ENCODE measurements at regions not wholly inside any gene's neighbourhood (a gene's known extent, or its start where the extent isn't known, plus 50 kb on each side); places are given as distances from the start of the nearest gene placed in this dataset.

GRCh38 chr10:117927871-117928270 lies 118.9 kb downstream of the RAB11FIP2 start:
- Mint-ChIP-seq H3K27me3 (ENCODE audit: unreplicated experiment) (no peaks in the 10 kb centered on the region), H3K27ac (ENCODE audit: unreplicated experiment) (no peak overlapping the region), H3K36me3 (ENCODE audit: insufficient read depth, unreplicated experiment) (no peaks in the 10 kb centered on the region), H3K4me3 (ENCODE audit: low read depth, unreplicated experiment) (no peak overlapping the region), H3K4me1 (ENCODE audit: low read depth, unreplicated experiment) (no peaks in the 10 kb centered on the region), H3K9me3 (ENCODE audit: low read depth, unreplicated experiment) (peaks cover 6% of the 10 kb centered on the region)
- CTCF ChIA-PET, result no interaction called here
- no peak for DNase-seq
- intact Hi-C loops (cut with micrococcal nuclease; ENCODE audit: unreplicated experiment), result no loop called here
- no TSS peak for BruUV-seq (replicated peaks)
- no peak for TF ChIP-seq CTCF (IDR thresholded peaks at IDR 0.05; ENCODE audit: unreplicated experiment)

GRCh38 chr10:117928281-117928680 lies 118.5 kb downstream of the RAB11FIP2 start:
- Mint-ChIP-seq H3K27ac (ENCODE audit: unreplicated experiment) (no peak overlapping the region), H3K4me3 (ENCODE audit: low read depth, unreplicated experiment) (no peak overlapping the region), H3K36me3 (ENCODE audit: insufficient read depth, unreplicated experiment) (no peaks in the 10 kb centered on the region), H3K4me1 (ENCODE audit: low read depth, unreplicated experiment) (no peaks in the 10 kb centered on the region), H3K9me3 (ENCODE audit: low read depth, unreplicated experiment) (peaks cover 7% of the 10 kb centered on the region), H3K27me3 (ENCODE audit: unreplicated experiment) (no peaks in the 10 kb centered on the region)
- CTCF ChIA-PET, result no interaction called here
- no peak for DNase-seq
- intact Hi-C loops (cut with micrococcal nuclease; ENCODE audit: unreplicated experiment), result no loop called here
- BruUV-seq (replicated peaks), result no TSS peak
- no peak for TF ChIP-seq CTCF (IDR thresholded peaks at IDR 0.05; ENCODE audit: unreplicated experiment)

- no TSS peak for BruUV-seq (replicated peaks)
- intact Hi-C loops (cut with micrococcal nuclease; ENCODE audit: unreplicated experiment), result no loop called here
- H3K36me3 Mint-ChIP-seq (ENCODE audit: insufficient read depth, unreplicated experiment), result no peaks in the 10 kb centered on the region
- no peak overlapping the region for H3K4me3 Mint-ChIP-seq (ENCODE audit: low read depth, unreplicated experiment)
- H3K4me1 Mint-ChIP-seq (ENCODE audit: low read depth, unreplicated experiment), result no peaks in the 10 kb centered on the region
- TF ChIP-seq CTCF (IDR thresholded peaks at IDR 0.05; ENCODE audit: unreplicated experiment), result no peak
- peaks cover 7% of the 10 kb centered on the region for H3K9me3 Mint-ChIP-seq (ENCODE audit: low read depth, unreplicated experiment)
- H3K27ac Mint-ChIP-seq (ENCODE audit: unreplicated experiment), result no peak overlapping the region
- no peak for DNase-seq
- no peaks in the 10 kb centered on the region for H3K27me3 Mint-ChIP-seq (ENCODE audit: unreplicated experiment)
- CTCF ChIA-PET, result no interaction called here
Measured at GRCh38 chr10:117928741-117929140, 118.0 kb downstream of the RAB11FIP2 start.

DNA sequence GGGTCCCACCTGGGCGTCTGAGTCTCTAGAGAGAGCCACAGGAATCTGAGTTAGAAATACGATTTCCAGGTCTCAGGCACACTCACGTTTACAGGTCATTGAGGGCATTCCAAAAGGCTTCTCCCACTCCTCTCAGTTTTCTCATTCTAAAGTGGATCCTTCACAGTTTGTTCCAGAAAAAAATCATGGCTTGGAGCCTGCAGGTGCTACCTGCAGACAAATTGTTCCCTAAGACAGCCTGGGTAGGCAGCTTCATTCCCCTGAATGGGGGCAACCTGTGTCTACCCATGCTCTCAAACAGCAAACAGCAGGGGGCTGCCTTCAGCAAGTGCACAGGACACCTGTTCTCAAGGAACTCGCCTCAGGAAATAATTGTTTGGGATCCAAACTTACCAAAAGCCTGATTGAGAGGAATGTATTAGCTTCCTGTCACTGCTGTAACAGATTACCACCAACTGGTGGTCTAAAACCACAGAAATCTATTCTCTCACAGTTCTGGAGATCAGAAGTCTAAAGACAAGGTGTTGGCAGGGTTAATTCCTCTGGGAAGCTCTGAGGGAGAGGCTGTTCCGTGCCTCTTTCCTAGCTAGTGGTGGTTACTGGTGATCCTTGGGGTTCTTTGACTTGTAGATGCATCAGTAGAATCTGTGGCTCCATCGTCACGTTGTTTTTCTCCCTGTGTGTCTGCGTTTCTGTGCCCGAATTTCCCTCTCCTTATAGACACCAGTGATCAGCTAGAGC lies 117.2 kb downstream of the RAB11FIP2 start:
- intact Hi-C loops (cut with micrococcal nuclease; ENCODE audit: unreplicated experiment), result no loop called here
- Mint-ChIP-seq H3K27ac (ENCODE audit: unreplicated experiment) (no peak overlapping the region), H3K4me3 (ENCODE audit: low read depth, unreplicated experiment) (no peak overlapping the region), H3K36me3 (ENCODE audit: insufficient read depth, unreplicated experiment) (no peaks in the 10 kb centered on the region), H3K27me3 (ENCODE audit: unreplicated experiment) (no peaks in the 10 kb centered on the region), H3K4me1 (ENCODE audit: low read depth, unreplicated experiment) (no peaks in the 10 kb centered on the region), H3K9me3 (ENCODE audit: low read depth, unreplicated experiment) (peaks cover 7% of the 10 kb centered on the region)
- TF ChIP-seq CTCF (IDR thresholded peaks at IDR 0.05; ENCODE audit: unreplicated experiment), result no peak
- CTCF ChIA-PET, result no interaction called here
- no peak for DNase-seq
- BruUV-seq (replicated peaks), result no TSS peak

All from Calu3 (cell line).